Common myeloid progenitor, CD34-positive (primary cell): ENCODE measurements at regions not wholly inside any gene's neighbourhood (a gene's known extent, or its start where the extent isn't known, plus 50 kb on each side); places are given as distances from the start of the nearest gene placed in this dataset.
A peak's percentile ranks its signal among the peaks of the same experiment; 100 is the strongest.

Source experiments
- CTCF ChIA-PET: fragments of 350-600 bp; sonication (Branson Sonifier 250); formaldehyde crosslinking; loops from one replicate; lab custom pipeline; 2021; ENCODE audit warnings: antibody characterized with exemption; lab: Charles Lee
- POLR2A ChIA-PET: fragments of 350-600 bp; sonication (Branson Sonifier 250); formaldehyde crosslinking; loops from one replicate; lab custom pipeline; 2021; ENCODE audit warnings: antibody characterized with exemption; lab: Charles Lee
- DNase-seq, 3 donors: peaks; one replicate each; pipeline versions ENCODE4 v3.0.0 to v3.0.0-alpha.2; 2013
- H3K27ac ChIP-seq, 2 experiments: 1 replicate in 1 of 2; 2 replicates in 1 of 2; pipeline ENCODE4 v1.7.0; 2013; ENCODE audit warnings: inconsistent platforms in 2 of 2, low read length in 2 of 2, mild to moderate bottlenecking in 2 of 2, low read depth in 1 of 2, moderate library complexity in 1 of 2; ENCODE audit not compliant: severe bottlenecking in 2 of 2, insufficient read depth in 1 of 2, poor library complexity in 1 of 2
- H3K27me3 ChIP-seq, 5 experiments: replicated peaks in 2 of 5; 1 replicate in 3 of 5; 2 replicates in 2 of 5; pipeline versions ENCODE4 v1.6.1 to v1.7.0; 2013; ENCODE audit warnings: low read length in 4 of 5, mild to moderate bottlenecking in 2 of 5, moderate library complexity in 2 of 5, inconsistent platforms in 1 of 5; ENCODE audit not compliant: insufficient read depth in 5 of 5, control insufficient read depth in 4 of 5
- H3K36me3 ChIP-seq, 4 experiments: 1 replicate in 2 of 4; 2 replicates in 2 of 4; pipeline versions ENCODE4 v1.6.1 to v1.7.0; 2013; ENCODE audit warnings: low read length in 3 of 4, control low read depth in 1 of 4, mild to moderate bottlenecking in 1 of 4; ENCODE audit not compliant: control insufficient read depth in 4 of 4, insufficient read depth in 4 of 4
- H3K4me1 ChIP-seq, 4 experiments: 1 replicate in 3 of 4; 2 replicates in 1 of 4; pipeline versions ENCODE4 v1.6.1 to v1.7.1; 2013; ENCODE audit warnings: low read length in 3 of 4, mild to moderate bottlenecking in 3 of 4, control low read depth in 1 of 4, inconsistent platforms in 1 of 4, moderate library complexity in 1 of 4; ENCODE audit not compliant: control insufficient read depth in 4 of 4, insufficient read depth in 4 of 4; ENCODE audit errors: control extremely low read depth in 1 of 4
- H3K4me3 ChIP-seq, 7 experiments: 1 replicate in 4 of 7; 2 replicates in 3 of 7; pipeline versions ENCODE4 v1.5.1 to v1.7.0; 2013; ENCODE audit warnings: mild to moderate bottlenecking in 7 of 7, low read length in 6 of 7, moderate library complexity in 6 of 7, inconsistent platforms in 2 of 7, low read depth in 2 of 7, control low read depth in 1 of 7; ENCODE audit not compliant: insufficient read depth in 4 of 7, control insufficient read depth in 1 of 7; ENCODE audit errors: extremely low read depth in 1 of 7
- H3K9me3 ChIP-seq, 5 experiments: 1 replicate in 4 of 5; 2 replicates in 1 of 5; pipeline versions ENCODE4 v1.6.1 to v1.7.1; 2013; ENCODE audit warnings: low read length in 4 of 5, mild to moderate bottlenecking in 2 of 5, inconsistent platforms in 1 of 5, low read depth in 1 of 5, moderate library complexity in 1 of 5; ENCODE audit not compliant: control insufficient read depth in 4 of 5, insufficient read depth in 2 of 5; ENCODE audit errors: control extremely low read depth in 1 of 5
- WGBS: methylation state at CpG from one replicate; pipeline ENCODE4 v1.1.5; 2013; ENCODE audit not compliant: insufficient coverage; 5-methylcytosine and 5-hydroxymethylcytosine counted together

GRCh38 chr9:117906763-117907162 lies 202.6 kb downstream of the TLR4 start:
- H3K36me3 ChIP-seq = no peaks in the 10 kb centered on the region
- ChIA-PET POLR2A (no interaction called here), CTCF (no interaction called here)
- H3K27me3 ChIP-seq = no peaks in the 10 kb centered on the region
- H3K27ac ChIP-seq = no peak overlapping the region
- no peaks in the 10 kb centered on the region for H3K4me1 ChIP-seq
- no peak overlapping the region for H3K4me3 ChIP-seq
- peaks cover 0 to 5% (median 3%) of the 10 kb centered on the region in 5 experiments for H3K9me3 ChIP-seq
- 85% methylated on average over 2 of the region's 4 CpGs for WGBS
- no peak for DNase-seq

DNA sequence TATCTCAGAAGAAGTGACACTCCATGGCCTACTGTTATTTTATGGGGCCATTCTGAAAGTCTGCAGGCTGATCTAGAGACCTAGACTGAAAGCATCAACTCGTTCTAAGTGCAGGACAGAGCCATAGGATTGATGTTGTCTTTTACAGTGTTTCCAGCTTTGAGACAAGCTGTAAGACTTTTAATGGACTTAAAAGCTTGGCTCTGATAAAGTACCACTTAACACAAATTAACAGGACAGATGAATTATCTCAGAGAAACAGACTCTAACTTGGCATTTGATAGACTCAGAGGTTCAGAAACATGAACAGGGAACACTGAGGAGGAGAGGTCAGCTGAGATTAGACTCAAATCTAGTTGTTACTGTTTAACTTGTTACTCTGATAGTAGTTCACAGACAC lies 203.2 kb downstream of the TLR4 start:
- DNase-seq = no peak
- WGBS = no CpG with 5 or more reads among the region's 1 CpG
- POLR2A ChIA-PET = no interaction called here
- Histone ChIP-seq H3K27ac (no peak overlapping the region), H3K9me3 (peaks cover 0 to 5% (median 3%) of the 10 kb centered on the region in 5 experiments), H3K4me1 (no peaks in the 10 kb centered on the region), H3K4me3 (no peak overlapping the region), H3K36me3 (no peaks in the 10 kb centered on the region), H3K27me3 (no peaks in the 10 kb centered on the region)
- CTCF ChIA-PET = no interaction called here

DNA sequence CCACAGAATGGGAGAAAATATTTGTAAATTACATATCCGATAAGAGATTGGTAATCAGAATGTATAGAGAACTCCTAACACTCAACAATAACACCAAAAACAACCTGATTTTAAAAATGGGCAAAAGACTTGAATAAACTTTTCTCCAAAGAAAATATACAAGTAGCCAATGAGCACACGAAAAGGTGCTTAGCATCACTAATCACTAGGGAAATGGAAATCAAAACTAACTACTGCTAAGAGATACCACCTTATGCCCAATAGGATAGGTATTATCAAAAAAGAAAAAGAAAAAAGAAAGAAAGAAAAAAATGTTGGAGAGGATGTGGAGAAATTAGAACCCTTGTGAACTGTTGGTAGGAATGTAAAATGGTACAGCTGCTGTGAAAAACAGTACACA lies 212.1 kb downstream of the TLR4 start:
- H3K27me3 ChIP-seq = no peaks in the 10 kb centered on the region
- DNase-seq = peak in 1 of 3 donors; percentile 0
- H3K27ac ChIP-seq = no peak overlapping the region
- no peaks in the 10 kb centered on the region for H3K4me1 ChIP-seq
- H3K4me3 ChIP-seq = no peak overlapping the region
- no peaks in the 10 kb centered on the region for H3K36me3 ChIP-seq
- H3K9me3 ChIP-seq = peaks cover 0 to 3% (median 2%) of the 10 kb centered on the region in 5 experiments
- ChIA-PET CTCF (no interaction called here), POLR2A (no interaction called here)
- WGBS = no CpG with 5 or more reads among the region's 2 CpGs

GRCh38 chr9:117917873-117918272 lies 213.7 kb downstream of the TLR4 start:
- Histone ChIP-seq H3K27ac (no peak overlapping the region), H3K4me3 (no peak overlapping the region), H3K9me3 (no peaks in the 10 kb centered on the region), H3K36me3 (no peaks in the 10 kb centered on the region), H3K27me3 (no peaks in the 10 kb centered on the region), H3K4me1 (no peaks in the 10 kb centered on the region)
- WGBS = 78% methylated on average over 6 of the region's 6 CpGs
- ChIA-PET CTCF (no interaction called here), POLR2A (no interaction called here)
- DNase-seq = no peak

DNA sequence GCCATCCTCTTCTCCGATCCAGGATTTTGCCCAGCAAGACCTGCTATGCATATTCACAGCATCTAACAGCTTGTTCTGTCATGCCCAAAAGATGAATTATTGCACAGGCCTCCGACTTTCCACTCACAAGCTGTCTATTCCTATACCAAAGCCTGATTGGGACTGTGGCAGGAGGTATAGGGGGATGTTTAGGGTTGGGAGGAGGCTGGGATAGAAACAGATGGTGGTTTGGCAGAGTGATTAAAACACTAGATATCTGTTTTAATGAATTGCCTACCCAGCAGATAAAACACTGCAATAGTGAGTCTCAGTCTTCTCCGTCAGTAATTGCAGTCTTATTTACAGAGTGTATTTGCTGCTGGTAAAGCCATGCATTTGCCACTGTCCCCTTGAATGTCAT lies 215.3 kb downstream of the TLR4 start:
- CTCF ChIA-PET = interaction anchor here (0.9 kb wide), 1 partner anchor 16 kb away, joined by 4 read pairs; no protein-coding TSS in a partner anchor
- no peak overlapping the region for H3K27ac ChIP-seq
- no peaks in the 10 kb centered on the region for H3K9me3 ChIP-seq
- H3K27me3 ChIP-seq = no peaks in the 10 kb centered on the region
- H3K4me3 ChIP-seq = no peak overlapping the region
- WGBS = 100% methylated on average over 1 of the region's 3 CpGs
- no peak for DNase-seq
- no peaks in the 10 kb centered on the region for H3K36me3 ChIP-seq
- H3K4me1 ChIP-seq = no peaks in the 10 kb centered on the region
- POLR2A ChIA-PET = no interaction called here

GRCh38 chr9:117926031-117926658 lies 221.9 kb downstream of the TLR4 start:
- WGBS = 87% methylated on average over 3 of the region's 5 CpGs
- H3K4me3 ChIP-seq = no peak overlapping the region
- no peaks in the 10 kb centered on the region for H3K4me1 ChIP-seq
- ChIA-PET POLR2A (no interaction called here), CTCF (no interaction called here)
- H3K9me3 ChIP-seq = no peaks in the 10 kb centered on the region
- H3K36me3 ChIP-seq = no peaks in the 10 kb centered on the region
- H3K27ac ChIP-seq = no peak overlapping the region
- peaks cover 0 to 2% (median 0%) of the 10 kb centered on the region in 5 experiments for H3K27me3 ChIP-seq
- no peak for DNase-seq

DNA sequence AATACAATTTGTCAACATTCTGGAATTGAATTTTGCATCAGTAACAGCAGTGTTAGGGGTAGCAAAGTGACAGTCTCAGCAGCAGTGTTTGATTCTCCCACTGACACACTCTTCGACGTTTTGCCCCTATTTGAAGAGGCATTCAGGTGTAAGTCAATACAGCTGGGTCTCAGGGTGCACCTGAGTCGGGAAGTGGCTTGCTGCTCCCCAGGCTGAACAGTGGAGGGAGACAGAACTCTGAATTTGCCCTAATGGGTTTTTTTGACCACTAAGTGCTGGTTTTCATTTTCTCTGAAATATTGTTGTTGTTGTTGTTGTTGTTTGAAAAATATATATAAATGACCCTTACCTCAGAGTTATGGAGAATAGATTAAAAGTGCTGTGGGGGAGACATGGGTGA lies 223.2 kb downstream of the TLR4 start:
- Histone ChIP-seq H3K4me1 (no peaks in the 10 kb centered on the region), H3K27ac (no peak overlapping the region), H3K9me3 (no peaks in the 10 kb centered on the region), H3K36me3 (no peaks in the 10 kb centered on the region), H3K4me3 (no peak overlapping the region), H3K27me3 (peaks cover 0 to 2% (median 0%) of the 10 kb centered on the region in 5 experiments)
- ChIA-PET POLR2A (no interaction called here), CTCF (no interaction called here)
- 67% methylated on average over 3 of the region's 3 CpGs for WGBS
- DNase-seq = no peak
